ENCODE measurements at regions not wholly inside any gene's neighbourhood (a gene's known extent, or its start where the extent isn't known, plus 50 kb on each side); places are given as distances from the start of the nearest gene placed in this dataset.

- no peak for DNase-seq (ENCODE audit: extremely low read depth in 1 of 2, low read depth in 1 of 2)
Measured at GRCh38 chr15:93152951-93153350, 63.9 kb upstream of the RGMA start.

- peak in 1 of 2 donors; percentile 3 for DNase-seq (ENCODE audit: extremely low read depth in 1 of 2, low read depth in 1 of 2)
Measured at GRCh38 chr15:93152360-93152759, 63.3 kb upstream of the RGMA start.

GRCh38 chr15:93150910-93151881 lies 62.2 kb upstream of the RGMA start:
- no peak for DNase-seq (ENCODE audit: extremely low read depth in 1 of 2, low read depth in 1 of 2)

- DNase-seq (ENCODE audit: extremely low read depth in 1 of 2, low read depth in 1 of 2), result no peak
Measured at GRCh38 chr15:93146601-93147000, 57.6 kb upstream of the RGMA start.

- no peak for DNase-seq (ENCODE audit: extremely low read depth in 1 of 2, low read depth in 1 of 2)
Measured at GRCh38 chr15:93146196-93146595, 57.2 kb upstream of the RGMA start.

- DNase-seq (ENCODE audit: extremely low read depth in 1 of 2, low read depth in 1 of 2), result no peak
Measured at GRCh38 chr15:93144463-93145236, 55.6 kb upstream of the RGMA start.

- DNase-seq (ENCODE audit: extremely low read depth in 1 of 2, low read depth in 1 of 2), result no peak
Measured at GRCh38 chr15:93143186-93143585, 54.2 kb upstream of the RGMA start.

GRCh38 chr15:93141371-93141794 lies 52.4 kb upstream of the RGMA start:
- DNase-seq (ENCODE audit: extremely low read depth in 1 of 2, low read depth in 1 of 2), result no peak

- DNase-seq (ENCODE audit: extremely low read depth in 1 of 2, low read depth in 1 of 2), result no peak
Measured at GRCh38 chr15:93139436-93139835, 50.4 kb upstream of the RGMA start.

- no peak for DNase-seq (ENCODE audit: extremely low read depth in 1 of 2, low read depth in 1 of 2)
Measured at GRCh38 chr15:93138681-93139250, 49.8 kb upstream of the RGMA start.
